Activated naive CD8-positive, alpha-beta T cell treated with anti-CD3 and anti-CD28 coated beads, Interleukin-2, amount 50 U/mL, for 24 hours (primary cell): ENCODE measurements at regions not wholly inside any gene's neighbourhood (a gene's known extent, or its start where the extent isn't known, plus 50 kb on each side); places are given as distances from the start of the nearest gene placed in this dataset.

Experiments used
- ATAC-seq: fragments of 150-1000 bp; cut with Tn5 transposase; one replicate; pipeline ENCODE4 v1.10.0; 2021
- DNase-seq: peaks from one replicate; pipeline ENCODE4 v3.0.0; 2021
- H3K27ac Mint-ChIP-seq: one replicate; pipeline ENCODE4 v1.8.0; 2021; ENCODE audit warnings: mild to moderate bottlenecking, mixed read lengths
- H3K27me3 Mint-ChIP-seq: one replicate; pipeline ENCODE4 v1.8.0; 2021; ENCODE audit warnings: mixed read lengths
- H3K36me3 Mint-ChIP-seq: one replicate; pipeline ENCODE4 v1.8.0; 2021; ENCODE audit warnings: low read depth, mixed read lengths
- H3K4me1 Mint-ChIP-seq: one replicate; pipeline ENCODE4 v1.8.0; 2021; ENCODE audit warnings: mixed read lengths
- H3K4me3 Mint-ChIP-seq: one replicate; pipeline ENCODE4 v1.8.0; 2021; ENCODE audit warnings: mild to moderate bottlenecking, moderate library complexity, mixed read lengths
- H3K9me3 Mint-ChIP-seq: one replicate; pipeline ENCODE4 v1.8.0; 2021; ENCODE audit warnings: mixed read lengths

GRCh38 chr10:44685220-44685619 is 225.9 kb upstream of the TMEM72 start:
- Mint-ChIP-seq H3K36me3 (no peaks in the 10 kb centered on the region), H3K4me3 (no peak overlapping the region), H3K27me3 (no peaks in the 10 kb centered on the region), H3K4me1 (no peaks in the 10 kb centered on the region), H3K27ac (no peak overlapping the region), H3K9me3 (no peaks in the 10 kb centered on the region)
- DNase-seq = no peak
- no peak for ATAC-seq

DNA sequence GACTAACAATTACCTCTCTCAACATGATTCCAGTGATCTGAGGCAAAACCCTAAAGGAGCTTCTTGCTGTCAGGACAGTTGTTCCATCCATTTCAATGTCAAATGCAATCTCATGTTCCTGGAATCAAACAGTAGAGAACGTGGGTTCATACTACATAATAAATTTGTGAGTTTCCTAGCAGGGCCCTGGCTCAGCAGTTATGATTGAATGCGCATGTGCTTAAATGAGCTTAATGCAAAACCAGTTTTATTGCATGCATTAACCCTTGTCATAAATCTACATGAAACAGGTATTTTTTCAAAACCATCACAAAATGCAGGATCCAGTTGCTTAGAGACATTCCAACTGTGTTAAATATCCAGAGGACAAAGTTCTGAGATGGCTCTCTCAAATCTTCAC is 225.4 kb upstream of the TMEM72 start:
- Mint-ChIP-seq H3K36me3 (no peaks in the 10 kb centered on the region), H3K4me3 (no peak overlapping the region), H3K4me1 (no peaks in the 10 kb centered on the region), H3K27me3 (no peaks in the 10 kb centered on the region), H3K27ac (no peak overlapping the region), H3K9me3 (no peaks in the 10 kb centered on the region)
- DNase-seq (no peak), ATAC-seq (no peak)

DNA sequence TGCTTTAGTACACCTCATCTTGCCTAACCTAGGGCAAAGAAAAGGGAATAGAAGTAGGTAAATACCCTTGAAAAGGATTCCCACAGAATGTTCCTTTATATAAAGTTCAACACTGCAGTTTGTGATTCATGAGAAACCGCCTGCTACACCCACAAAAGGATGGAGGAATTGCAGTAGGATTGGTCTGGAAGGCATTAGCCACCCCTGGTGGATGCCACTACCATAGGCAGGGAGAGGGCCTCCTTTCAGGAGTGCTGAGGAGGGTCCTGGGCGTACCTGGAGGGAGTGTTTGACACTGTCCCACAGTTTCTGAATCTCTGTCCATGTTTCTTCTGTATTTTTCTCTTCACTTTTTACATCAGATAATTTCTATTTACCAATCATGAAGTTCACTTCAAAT is 221.8 kb upstream of the TMEM72 start:
- Mint-ChIP-seq H3K9me3 (no peaks in the 10 kb centered on the region), H3K27ac (no peak overlapping the region), H3K27me3 (no peaks in the 10 kb centered on the region), H3K36me3 (no peaks in the 10 kb centered on the region), H3K4me3 (no peak overlapping the region), H3K4me1 (no peaks in the 10 kb centered on the region)
- ATAC-seq (no peak), DNase-seq (no peak)

DNA sequence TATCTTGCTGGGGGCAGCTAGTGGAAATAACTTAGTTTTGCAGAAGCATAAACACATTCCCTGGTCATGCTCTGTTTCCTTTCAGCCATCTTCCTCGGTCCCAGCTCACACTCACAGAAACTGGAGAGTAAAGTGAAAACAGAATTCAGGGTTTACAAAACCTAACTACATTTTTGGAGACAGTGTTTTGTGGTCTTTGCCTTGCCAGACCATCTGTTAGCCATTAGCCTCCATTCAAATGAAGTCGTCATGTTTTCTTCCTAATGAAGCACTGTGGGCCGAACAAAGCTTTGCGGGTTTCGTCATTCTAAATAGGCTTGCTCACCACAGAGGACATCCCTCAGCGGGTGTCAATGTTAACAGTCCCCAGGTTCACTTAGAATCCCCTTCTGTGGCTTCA is 214.6 kb upstream of the TMEM72 start:
- ATAC-seq (no peak), DNase-seq (no peak)
- Mint-ChIP-seq H3K27me3 (peaks cover 2% of the 10 kb centered on the region), H3K9me3 (peaks cover 4% of the 10 kb centered on the region), H3K36me3 (no peaks in the 10 kb centered on the region), H3K4me3 (no peak overlapping the region), H3K4me1 (no peaks in the 10 kb centered on the region), H3K27ac (no peak overlapping the region)

- Mint-ChIP-seq H3K4me3 (no peak overlapping the region), H3K4me1 (no peaks in the 10 kb centered on the region), H3K27me3 (peaks cover 2% of the 10 kb centered on the region), H3K36me3 (no peaks in the 10 kb centered on the region), H3K9me3 (peaks cover 9% of the 10 kb centered on the region), H3K27ac (no peak overlapping the region)
- no peak for DNase-seq
- no peak for ATAC-seq
These were observed 214.0 kb upstream of the TMEM72 start for GRCh38 chr10:44697116-44697515.

GRCh38 chr10:44702531-44702930 is 208.6 kb upstream of the TMEM72 start:
- no peak overlapping the region for H3K27ac Mint-ChIP-seq
- peaks cover 2% of the 10 kb centered on the region for H3K27me3 Mint-ChIP-seq
- H3K4me3 Mint-ChIP-seq = no peak overlapping the region
- ATAC-seq = no peak
- H3K36me3 Mint-ChIP-seq = no peaks in the 10 kb centered on the region
- DNase-seq = no peak
- H3K4me1 Mint-ChIP-seq = no peaks in the 10 kb centered on the region
- H3K9me3 Mint-ChIP-seq = peaks cover 31% of the 10 kb centered on the region

GRCh38 chr10:44703241-44704155 is 207.6 kb upstream of the TMEM72 start:
- no peak for DNase-seq
- Mint-ChIP-seq H3K36me3 (no peaks in the 10 kb centered on the region), H3K27ac (no peak overlapping the region), H3K27me3 (no peaks in the 10 kb centered on the region), H3K4me3 (no peak overlapping the region), H3K4me1 (no peaks in the 10 kb centered on the region), H3K9me3 (peaks cover 31% of the 10 kb centered on the region)
- no peak for ATAC-seq

GRCh38 chr10:44704616-44705015 is 206.5 kb upstream of the TMEM72 start:
- Mint-ChIP-seq H3K9me3 (peaks cover 31% of the 10 kb centered on the region), H3K27ac (no peak overlapping the region), H3K4me3 (no peak overlapping the region), H3K4me1 (no peaks in the 10 kb centered on the region), H3K27me3 (no peaks in the 10 kb centered on the region), H3K36me3 (no peaks in the 10 kb centered on the region)
- no peak for DNase-seq
- ATAC-seq = no peak

DNA sequence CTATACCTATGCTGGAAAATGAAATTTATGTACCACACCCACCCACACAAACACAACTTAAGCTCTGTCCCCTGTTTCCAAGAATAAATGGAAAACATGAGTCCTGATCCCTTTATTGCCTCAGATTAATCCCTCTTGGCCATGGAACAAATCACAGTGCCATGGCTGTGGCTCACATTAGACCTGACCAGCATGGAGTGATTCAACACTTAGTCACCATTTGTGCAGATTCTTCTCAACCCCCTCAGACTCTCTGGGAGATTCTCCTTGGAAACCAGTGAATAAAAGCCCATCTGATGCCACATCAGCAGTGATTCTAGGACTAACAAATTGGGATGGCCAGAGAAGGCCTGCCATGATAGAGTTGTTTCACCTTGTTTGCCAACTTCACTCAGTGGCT is 204.4 kb upstream of the TMEM72 start:
- no peaks in the 10 kb centered on the region for H3K36me3 Mint-ChIP-seq
- peaks cover 2% of the 10 kb centered on the region for H3K27me3 Mint-ChIP-seq
- H3K4me3 Mint-ChIP-seq = no peak overlapping the region
- H3K27ac Mint-ChIP-seq = no peak overlapping the region
- H3K4me1 Mint-ChIP-seq = no peaks in the 10 kb centered on the region
- DNase-seq = no peak
- H3K9me3 Mint-ChIP-seq = peaks cover 26% of the 10 kb centered on the region
- ATAC-seq = no peak

DNA sequence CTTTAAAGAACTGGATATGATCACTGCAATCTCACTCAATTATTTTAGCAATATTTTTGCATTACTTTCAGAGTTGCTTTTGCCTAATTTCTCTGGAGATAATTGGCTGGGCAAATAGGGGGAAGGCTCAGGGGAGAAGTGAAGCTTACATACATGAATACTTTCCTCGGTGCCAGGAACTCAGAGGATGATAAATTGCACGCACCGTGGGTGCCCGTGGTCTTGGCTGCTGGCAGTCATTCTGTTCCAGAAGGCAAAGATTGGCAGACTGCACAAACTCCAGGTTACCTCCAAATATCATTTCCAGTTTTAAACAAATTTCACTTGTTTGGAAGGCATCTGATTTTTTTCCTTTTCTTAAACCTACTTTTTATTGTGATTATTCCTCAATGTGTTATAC is 197.8 kb upstream of the TMEM72 start:
- Mint-ChIP-seq H3K36me3 (no peaks in the 10 kb centered on the region), H3K4me1 (no peaks in the 10 kb centered on the region), H3K4me3 (no peak overlapping the region), H3K27ac (no peak overlapping the region), H3K27me3 (peaks cover 2% of the 10 kb centered on the region), H3K9me3 (no peaks in the 10 kb centered on the region)
- DNase-seq = no peak
- ATAC-seq = no peak

GRCh38 chr10:44714451-44714850 is 196.7 kb upstream of the TMEM72 start:
- H3K4me1 Mint-ChIP-seq = no peaks in the 10 kb centered on the region
- DNase-seq (no peak), ATAC-seq (no peak)
- peaks cover 2% of the 10 kb centered on the region for H3K27me3 Mint-ChIP-seq
- no peak overlapping the region for H3K4me3 Mint-ChIP-seq
- no peaks in the 10 kb centered on the region for H3K36me3 Mint-ChIP-seq
- H3K9me3 Mint-ChIP-seq = no peaks in the 10 kb centered on the region
- no peak overlapping the region for H3K27ac Mint-ChIP-seq

- Mint-ChIP-seq H3K36me3 (no peaks in the 10 kb centered on the region), H3K27ac (no peak overlapping the region), H3K27me3 (peaks cover 3% of the 10 kb centered on the region), H3K9me3 (no peaks in the 10 kb centered on the region), H3K4me3 (no peak overlapping the region), H3K4me1 (no peaks in the 10 kb centered on the region)
- no peak for ATAC-seq
- no peak for DNase-seq
These were observed 196.0 kb upstream of the TMEM72 start for GRCh38 chr10:44715136-44715535.

GRCh38 chr10:44716470-44717015 is 194.6 kb upstream of the TMEM72 start:
- H3K36me3 Mint-ChIP-seq = no peaks in the 10 kb centered on the region

DNA sequence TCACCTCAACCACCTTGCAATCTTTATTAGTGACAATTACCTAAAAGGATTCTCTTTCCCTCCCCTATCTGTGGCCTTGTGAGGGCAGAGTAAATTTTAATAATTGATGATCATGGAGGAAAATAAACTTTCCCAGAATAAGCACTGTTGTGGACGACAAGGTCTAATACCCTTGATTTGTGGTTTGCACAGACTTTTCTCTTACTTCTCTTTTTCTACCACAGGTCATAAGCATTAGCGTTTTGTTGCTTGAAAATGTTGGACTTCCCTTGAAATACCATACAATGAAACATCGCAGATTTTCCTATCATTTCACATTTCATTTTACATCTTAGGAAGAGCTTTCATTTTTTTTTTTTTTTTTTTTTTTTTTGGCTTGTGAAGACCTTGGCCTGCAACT is 188.1 kb upstream of the TMEM72 start:
- no peak overlapping the region for H3K4me3 Mint-ChIP-seq
- H3K36me3 Mint-ChIP-seq = no peaks in the 10 kb centered on the region
- H3K4me1 Mint-ChIP-seq = peaks cover 13% of the 10 kb centered on the region
- H3K27me3 Mint-ChIP-seq = peaks cover 5% of the 10 kb centered on the region
- no peak overlapping the region for H3K27ac Mint-ChIP-seq
- no peaks in the 10 kb centered on the region for H3K9me3 Mint-ChIP-seq
- DNase-seq = no peak
- ATAC-seq = no peak

More at GRCh38 chr10:44716470-44717015, 194.6 kb upstream of the TMEM72 start:
- H3K4me3 Mint-ChIP-seq = no peak overlapping the region
- ATAC-seq (no peak), DNase-seq (no peak)
- H3K4me1 Mint-ChIP-seq = no peaks in the 10 kb centered on the region
- H3K27ac Mint-ChIP-seq = no peak overlapping the region
- peaks cover 3% of the 10 kb centered on the region for H3K27me3 Mint-ChIP-seq
- no peaks in the 10 kb centered on the region for H3K9me3 Mint-ChIP-seq

- no peak for ATAC-seq
- Mint-ChIP-seq H3K36me3 (no peaks in the 10 kb centered on the region), H3K27me3 (peaks cover 5% of the 10 kb centered on the region), H3K9me3 (no peaks in the 10 kb centered on the region), H3K4me1 (peaks cover 13% of the 10 kb centered on the region), H3K27ac (no peak overlapping the region), H3K4me3 (no peak overlapping the region)
- no peak for DNase-seq
These were observed 187.4 kb upstream of the TMEM72 start for GRCh38 chr10:44723619-44724325.
